ENCODE measurements at regions not wholly inside any gene's neighbourhood (a gene's known extent, or its start where the extent isn't known, plus 50 kb on each side); places are given as distances from the start of the nearest gene placed in this dataset.

GRCh38 chr21:16330908-16331268, 601.1 kb downstream of the USP25 start:
- TF ChIP-seq POLR2AphosphoS5 (IDR thresholded peaks at IDR 0.05; ENCODE audit: low read depth, low read length): no peak
- TF ChIP-seq POLR2A (IDR thresholded peaks at IDR 0.05; ENCODE audit: low read depth, low read length): no peak
